Esophagus squamous epithelium (tissue), 4 donors: ENCODE measurements at regions not wholly inside any gene's neighbourhood (a gene's known extent, or its start where the extent isn't known, plus 50 kb on each side); places are given as distances from the start of the nearest gene placed in this dataset.

Source experiments
- POLR2A ChIP-seq, 4 donors: fragments of 450-650 bp; IDR thresholded peaks; one replicate each; pipeline ENCODE4 v1.6.1; 2017; ENCODE audit warnings: antibody characterized with exemption in 4 of 4, mild to moderate bottlenecking in 4 of 4, moderate library complexity in 3 of 4
- TF ChIP-seq, protein P1 (sequence below), 6 experiments: fragments of 450-650 bp in 4 of 6; fragments of 200-600 bp in 2 of 6; sonication (generic) in 2 of 6; IDR thresholded peaks; one replicate each; pipeline ENCODE4 v1.5.1; 2016 to 2019; ENCODE audit warnings: antibody characterized with exemption in 6 of 6, mild to moderate bottlenecking in 4 of 6, moderate library complexity in 4 of 6

GRCh38 chr3:126266850-126267168 lies 86.4 kb upstream of the ALDH1L1 start:
- TF ChIP-seq, protein P1, sequence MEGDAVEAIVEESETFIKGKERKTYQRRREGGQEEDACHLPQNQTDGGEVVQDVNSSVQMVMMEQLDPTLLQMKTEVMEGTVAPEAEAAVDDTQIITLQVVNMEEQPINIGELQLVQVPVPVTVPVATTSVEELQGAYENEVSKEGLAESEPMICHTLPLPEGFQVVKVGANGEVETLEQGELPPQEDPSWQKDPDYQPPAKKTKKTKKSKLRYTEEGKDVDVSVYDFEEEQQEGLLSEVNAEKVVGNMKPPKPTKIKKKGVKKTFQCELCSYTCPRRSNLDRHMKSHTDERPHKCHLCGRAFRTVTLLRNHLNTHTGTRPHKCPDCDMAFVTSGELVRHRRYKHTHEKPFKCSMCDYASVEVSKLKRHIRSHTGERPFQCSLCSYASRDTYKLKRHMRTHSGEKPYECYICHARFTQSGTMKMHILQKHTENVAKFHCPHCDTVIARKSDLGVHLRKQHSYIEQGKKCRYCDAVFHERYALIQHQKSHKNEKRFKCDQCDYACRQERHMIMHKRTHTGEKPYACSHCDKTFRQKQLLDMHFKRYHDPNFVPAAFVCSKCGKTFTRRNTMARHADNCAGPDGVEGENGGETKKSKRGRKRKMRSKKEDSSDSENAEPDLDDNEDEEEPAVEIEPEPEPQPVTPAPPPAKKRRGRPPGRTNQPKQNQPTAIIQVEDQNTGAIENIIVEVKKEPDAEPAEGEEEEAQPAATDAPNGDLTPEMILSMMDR (IDR thresholded peaks at IDR 0.05) = no peak
- no peak for TF ChIP-seq POLR2A (IDR thresholded peaks at IDR 0.05)
